Amygdala (tissue), 56 donors: ENCODE measurements at regions not wholly inside any gene's neighbourhood (a gene's known extent, or its start where the extent isn't known, plus 50 kb on each side); places are given as distances from the start of the nearest gene placed in this dataset.
"Not testable (repeated sequence)": the region's sequence is repeated elsewhere in the genome, so short reads cannot be mapped to it uniquely, and the experiment has no call there.

ENCODE experiments used
- DNase-seq, 56 donors: peaks; one replicate each; lab custom pipeline; 2025; lab: John Stamatoyannopoulos, UW

DNA sequence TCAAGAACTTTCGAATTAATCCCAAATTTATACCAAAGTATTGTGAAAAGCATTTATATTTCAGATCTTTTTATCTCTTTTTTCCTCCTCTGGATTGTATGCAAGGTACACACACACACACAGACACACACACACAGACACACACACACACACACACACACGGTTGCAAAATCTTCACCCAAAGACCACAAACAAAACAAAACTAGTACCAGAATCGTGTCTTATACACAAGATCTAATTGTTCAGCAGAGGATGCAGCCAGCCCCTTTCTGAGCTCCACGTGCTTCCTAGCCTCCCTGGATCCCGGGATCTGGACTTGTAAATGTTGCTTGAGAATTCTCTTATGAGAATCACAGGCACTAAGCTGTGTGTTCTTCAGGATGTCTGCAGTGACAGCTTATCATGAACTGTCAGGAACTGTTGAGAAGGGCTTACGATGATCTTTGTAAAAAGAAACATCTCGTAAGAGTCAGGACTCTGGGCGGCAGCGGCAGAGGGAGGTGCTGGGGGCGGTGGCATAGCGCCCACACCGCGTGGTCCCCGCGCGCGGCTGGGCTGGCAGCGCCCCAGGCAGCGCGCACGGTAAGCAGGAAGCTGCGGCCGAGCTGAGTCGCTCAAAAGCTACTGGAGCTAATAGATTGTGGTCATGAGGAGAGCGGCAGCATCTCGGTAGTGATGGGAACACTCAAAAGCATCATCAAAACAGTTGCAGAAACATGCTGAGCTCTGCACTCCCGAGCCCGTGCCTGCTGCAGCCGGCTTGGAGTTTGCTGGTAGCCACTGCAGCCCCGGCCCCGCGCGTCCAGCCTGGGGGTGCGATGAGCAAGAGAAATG is 277.6 kb downstream of the GATA3 start:
- DNase-seq = peak in 34 of 56 donors; percentile 2 to 53 (median 14)

DNA sequence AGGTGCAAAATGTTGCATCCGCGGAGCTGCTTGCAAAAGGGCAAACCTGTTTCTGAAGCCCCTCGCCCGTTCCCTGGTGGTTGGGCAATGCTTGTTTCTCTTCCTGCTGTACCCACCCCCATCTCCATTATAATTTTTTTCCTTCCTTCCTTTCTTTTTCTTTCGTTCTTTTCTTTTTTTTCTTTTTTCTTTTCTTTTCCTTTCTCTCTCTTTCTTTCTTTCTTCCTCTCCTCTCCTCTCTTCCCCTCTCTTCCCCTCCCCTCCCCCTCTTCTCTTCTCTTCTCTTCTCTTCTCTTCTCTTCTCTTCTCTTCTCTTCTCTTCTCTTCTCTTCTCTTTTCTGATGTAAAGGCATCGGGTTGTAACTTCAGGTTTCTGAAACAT is 278.2 kb downstream of the GATA3 start:
- DNase-seq = no peak

DNA sequence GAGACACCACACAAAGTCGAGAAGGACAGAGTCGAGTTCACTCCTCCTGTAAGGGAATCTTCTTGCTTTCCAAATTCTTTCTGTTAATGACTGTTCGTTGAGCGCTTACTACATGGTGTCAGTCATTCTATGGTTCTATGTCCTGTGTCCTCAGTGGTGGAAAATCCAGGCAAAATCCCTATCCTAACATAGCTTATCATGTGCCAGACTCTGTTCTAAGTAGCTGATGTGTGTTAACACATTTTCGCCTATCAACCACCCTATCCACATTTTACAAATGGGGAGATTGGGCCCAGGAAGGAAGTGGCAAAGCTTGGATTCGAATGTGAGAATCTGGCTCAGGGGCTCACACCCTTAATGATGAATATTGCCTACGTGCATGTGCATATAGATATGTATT is 280.1 kb downstream of the GATA3 start:
- DNase-seq = no peak

DNA sequence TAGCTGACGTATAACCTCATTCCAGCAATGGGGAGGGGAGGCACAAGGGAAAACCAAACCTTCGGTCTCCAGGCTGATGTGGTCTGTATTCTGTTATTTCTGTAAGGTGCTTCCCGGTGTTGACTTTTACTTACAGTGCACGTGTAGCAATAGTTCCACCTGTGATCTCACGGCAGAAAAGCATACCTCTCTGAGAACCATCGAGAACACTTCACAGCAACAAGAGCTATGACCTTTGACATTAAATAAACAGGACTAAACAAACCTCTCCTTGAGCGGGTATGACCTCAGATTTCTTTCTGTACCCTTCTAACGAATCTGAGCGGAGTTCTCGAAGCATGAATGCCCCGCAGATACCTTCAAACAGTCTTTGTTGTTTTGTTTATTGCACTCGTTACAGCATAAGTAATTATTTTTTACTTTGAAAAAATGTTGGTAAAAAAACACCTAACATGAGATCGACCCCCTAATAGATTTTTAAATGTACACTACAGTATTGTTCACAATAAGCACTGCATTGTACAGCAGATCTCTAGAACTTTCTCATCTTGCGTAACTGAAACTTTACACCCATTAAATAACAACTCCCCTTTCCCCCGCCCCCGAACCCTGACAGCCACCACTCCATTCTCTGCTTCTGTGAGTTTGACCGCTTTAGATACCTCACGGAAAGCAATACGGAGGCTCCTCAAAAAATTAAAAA is 282.3 kb downstream of the GATA3 start:
- no peak for DNase-seq

DNA sequence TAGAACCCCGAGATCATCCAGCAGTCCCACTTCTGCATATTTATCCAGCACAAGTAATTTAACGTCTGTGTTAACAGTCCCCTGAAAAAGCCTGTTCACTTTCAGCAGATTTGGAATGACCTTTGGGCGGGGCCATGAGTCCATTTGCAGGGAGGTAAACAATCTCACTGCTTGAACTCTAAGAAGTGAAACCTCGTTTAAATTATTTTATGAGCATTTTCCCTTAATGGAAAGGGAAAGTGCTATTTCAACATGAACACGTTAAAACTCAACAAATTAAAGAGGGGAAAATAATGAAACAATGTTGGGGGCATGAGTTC is 282.8 kb downstream of the GATA3 start:
- DNase-seq = no peak

DNA sequence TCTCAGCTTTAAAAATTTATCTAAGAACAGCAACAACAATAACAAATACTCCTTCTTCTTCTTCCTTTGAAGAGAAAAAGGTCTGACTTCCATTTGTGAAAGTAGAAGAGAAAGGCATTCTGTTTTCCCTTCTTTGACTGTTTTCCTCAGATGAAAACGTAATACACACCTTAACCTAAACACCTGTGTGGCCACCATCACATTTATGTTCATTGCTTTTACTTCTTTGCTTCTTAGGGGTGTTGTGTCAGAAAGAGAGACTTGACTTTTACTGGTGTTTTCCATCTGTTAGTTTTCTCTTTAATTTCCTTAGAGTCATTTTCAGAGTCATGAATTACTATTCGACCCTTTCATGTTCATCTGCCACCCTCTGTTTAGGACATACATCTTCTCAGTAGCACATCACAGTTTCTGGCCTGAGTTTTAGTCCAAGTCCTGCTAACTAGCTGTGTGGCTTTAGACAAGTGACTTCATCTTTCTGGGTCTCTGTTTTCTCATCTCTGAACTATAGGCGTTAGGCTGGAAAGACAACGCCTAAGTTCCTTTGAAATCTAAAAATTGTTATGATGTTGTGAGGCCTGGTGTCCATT is 283.8 kb downstream of the GATA3 start:
- no peak for DNase-seq

DNA sequence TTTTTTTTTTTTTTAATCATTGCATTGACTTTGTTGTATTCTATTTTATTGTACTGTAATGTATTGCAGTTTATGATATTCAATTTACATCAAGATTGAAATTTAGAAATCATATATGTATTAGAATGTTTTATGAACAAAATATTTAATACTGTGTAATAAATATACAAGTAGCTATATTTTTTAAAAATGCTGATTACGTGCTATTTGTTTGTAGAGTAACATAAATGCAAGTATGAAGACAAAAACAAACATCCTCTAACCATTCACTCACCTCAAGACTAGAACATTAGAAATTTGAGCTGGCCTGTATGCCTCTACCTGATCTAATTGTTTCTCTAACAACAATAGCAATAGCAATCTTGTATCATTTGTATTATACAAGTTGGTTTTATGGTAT is 290.3 kb downstream of the GATA3 start:
- no peak for DNase-seq

DNA sequence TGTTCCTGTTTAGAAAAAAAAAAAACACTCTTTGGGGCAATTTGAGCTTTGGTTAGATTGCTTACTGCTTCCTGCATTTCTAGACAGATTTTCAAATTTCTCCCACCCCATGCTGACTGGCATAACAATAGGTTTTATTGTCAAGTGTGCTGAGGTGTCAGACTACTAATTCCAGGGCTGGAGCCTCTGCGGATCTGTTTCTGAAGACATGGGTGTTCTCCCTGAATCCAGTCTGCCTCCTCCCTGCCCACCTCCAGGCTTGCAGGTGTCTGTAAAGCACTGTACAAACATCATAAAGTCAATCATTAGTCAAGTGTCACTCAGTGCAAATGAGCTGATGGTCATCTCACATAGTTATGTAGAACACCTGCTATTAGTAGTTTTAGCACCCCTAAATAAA is 292.4 kb downstream of the GATA3 start:
- DNase-seq = no peak

DNA sequence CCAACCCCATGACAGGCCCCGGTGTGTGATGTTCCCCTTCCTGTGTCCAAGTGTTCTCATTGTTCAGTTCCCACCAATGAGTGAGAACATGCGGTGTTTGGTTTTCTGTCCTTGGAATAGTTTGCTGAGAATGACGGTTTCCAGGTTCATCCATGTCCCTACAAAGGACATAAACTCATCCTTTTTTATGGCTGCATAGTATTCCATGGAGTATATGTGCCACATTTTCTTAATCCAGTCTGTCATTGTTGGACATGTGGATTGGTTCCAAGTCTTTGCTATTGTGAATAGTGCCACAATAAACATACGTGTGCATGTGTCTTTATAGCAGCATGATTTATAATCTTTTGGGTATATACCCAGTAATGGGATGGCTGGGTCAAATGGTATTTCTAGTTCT is 293.1 kb downstream of the GATA3 start:
- DNase-seq = not testable (repeated sequence)

DNA sequence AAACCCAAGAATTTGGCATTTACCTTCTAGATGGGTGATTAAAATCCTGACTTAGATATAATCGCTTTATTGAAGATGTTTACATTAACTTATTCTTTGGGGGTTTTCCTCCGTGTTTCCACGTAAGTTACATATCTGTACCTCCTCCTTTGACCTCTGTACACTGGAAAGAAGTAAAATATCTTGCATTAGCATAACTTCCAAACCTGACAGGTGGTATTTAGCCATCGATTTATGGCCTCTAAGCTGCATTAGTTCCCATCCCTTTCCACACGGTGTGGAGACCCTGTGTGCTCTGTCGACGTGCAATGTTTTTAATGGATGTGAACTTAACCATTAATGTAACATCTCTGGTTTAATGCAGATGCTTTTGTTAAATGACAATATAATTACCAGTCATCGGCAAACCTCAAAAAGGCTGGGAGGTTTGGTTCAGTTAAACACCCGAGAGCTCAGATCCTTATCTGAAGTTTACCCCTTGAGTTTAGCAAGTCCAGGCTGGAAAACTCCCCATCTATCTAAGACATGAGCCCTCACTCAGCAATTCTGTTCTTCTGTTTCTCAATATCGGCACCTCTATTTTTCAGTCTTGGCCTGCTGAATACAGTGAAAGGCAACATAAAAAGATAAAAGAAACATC is 295.2 kb downstream of the GATA3 start:
- no peak for DNase-seq

DNA sequence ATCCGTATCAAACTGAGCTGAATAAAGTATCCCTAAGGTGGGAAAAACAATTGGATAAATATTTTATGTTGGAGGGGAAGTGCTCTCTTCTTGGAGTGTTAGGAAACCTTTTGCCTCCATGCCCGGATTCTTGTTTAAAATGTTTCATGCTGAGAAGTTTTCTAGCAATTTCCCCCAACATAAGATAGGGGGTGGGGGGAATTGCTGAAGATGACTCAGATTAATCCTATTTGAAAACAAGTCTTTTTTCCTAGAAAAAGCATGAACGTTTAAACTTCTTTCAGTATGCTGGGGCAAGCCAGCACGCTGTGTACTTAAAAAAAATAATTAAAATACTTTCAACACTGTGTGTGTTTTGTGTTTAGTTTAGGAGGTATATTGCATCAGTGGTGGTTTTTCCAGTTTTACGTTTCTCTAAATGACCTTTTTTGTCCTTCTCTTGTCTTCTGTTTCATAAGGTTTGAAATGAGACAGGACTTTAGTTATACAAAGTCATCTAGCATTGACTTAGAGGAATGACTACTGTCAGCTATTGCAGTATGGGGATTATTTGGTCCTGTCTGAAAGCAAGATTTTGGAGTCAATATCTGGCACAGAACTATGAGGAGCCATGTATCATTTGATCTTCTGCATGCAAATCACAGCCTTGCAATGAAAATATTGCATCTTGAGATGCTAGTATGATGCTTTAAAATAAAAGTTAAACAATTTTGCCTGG is 295.9 kb downstream of the GATA3 start:
- DNase-seq = no peak

DNA sequence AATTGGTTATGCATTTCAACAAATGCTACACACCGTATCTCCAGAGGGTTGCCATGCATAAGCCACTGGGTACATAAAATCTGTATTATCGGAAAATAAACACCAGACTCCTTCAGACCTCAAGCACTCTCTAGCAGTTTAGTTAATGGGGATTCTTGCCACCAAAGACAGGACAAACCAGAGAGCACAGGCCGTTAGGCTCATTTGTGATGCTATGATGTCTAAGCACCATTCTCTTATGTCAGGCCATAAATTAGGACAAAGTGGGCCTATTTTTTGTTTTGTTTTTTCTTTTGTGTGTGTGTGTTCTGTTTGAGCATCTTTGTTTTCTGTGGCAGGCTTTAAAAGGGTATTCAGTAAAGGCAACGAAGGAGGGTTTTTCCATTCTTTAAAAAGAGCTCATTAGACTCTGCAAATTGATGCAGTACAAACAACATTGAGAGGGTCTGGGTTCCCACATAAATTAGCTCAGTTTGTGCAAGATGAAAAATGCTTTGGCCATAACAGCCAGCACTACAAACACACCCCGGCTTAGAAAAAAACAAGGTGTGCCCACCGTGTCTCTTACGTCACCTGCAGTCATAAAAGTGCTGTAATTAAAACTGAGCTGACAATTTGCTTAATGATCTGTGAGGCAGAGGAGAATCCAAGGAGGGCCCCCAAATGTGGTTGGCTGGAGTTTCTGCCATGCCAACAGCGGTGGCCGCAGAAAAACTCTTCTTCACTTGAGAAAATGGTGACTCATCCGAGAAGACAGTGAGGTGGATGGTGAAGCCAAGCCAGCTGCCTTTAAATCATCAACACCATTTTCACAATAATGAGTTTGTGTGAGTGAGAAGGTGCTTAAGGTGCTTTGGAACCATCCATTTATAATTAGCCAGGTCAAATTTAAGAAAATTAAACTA is 297.9 kb downstream of the GATA3 start:
- no peak for DNase-seq

DNA sequence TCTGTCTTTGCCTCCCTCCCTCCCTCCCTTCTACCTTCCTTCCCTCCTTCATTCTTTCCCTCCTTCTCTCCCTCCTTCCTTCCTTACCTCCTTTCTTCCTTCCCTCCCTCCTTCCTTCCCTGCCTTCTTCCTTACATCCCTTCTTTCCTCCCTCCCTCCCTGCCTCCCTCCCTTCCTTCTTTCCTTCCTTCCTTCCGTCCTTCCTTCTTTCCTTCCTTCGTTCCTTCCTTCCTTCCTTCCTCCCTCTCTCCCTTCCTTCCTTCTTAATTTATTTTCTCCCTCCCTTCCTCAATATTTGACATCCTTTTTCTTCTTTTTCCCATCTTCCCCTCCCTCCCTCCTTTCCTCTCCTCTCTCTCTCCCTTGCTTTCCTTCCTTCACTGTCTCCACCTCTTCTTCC is 301.8 kb downstream of the GATA3 start:
- no peak for DNase-seq

DNA sequence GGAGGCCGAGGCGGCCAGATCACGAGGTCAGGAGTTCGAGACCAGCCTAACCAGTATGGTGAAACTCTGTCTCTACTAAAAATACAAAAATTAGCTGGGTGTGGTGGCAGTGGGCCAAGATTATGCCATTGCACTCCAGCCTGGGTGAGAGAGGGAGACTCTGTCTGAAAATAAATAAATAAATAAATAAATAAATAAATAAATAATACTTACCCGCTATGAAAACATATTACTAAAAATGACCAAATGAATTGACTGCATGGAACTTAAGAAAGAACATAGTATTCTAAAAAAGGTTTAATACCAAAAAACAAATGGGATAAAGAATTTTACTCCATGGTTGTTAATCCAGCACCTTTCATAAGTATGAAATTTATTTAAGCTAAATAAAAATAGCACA is 305.0 kb downstream of the GATA3 start:
- DNase-seq = no peak

DNA sequence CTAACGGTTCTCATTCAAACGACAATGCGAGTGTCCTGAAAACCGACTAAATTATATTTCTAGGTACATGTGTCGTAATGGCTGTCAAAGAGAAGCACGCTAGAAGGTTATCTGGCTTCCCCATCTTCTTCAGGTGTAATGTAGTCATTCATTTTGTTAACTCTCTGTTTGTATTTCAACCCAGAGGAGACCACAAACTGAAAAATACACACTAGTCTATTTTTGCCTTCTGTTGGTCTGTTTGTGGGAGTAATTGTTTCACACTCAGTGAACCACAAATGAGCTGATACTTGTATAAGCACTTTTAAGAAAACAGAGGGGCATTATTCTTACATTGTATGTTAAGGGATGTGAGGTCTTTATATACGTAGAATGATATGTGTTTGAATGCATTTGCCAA is 305.9 kb downstream of the GATA3 start:
- no peak for DNase-seq

DNA sequence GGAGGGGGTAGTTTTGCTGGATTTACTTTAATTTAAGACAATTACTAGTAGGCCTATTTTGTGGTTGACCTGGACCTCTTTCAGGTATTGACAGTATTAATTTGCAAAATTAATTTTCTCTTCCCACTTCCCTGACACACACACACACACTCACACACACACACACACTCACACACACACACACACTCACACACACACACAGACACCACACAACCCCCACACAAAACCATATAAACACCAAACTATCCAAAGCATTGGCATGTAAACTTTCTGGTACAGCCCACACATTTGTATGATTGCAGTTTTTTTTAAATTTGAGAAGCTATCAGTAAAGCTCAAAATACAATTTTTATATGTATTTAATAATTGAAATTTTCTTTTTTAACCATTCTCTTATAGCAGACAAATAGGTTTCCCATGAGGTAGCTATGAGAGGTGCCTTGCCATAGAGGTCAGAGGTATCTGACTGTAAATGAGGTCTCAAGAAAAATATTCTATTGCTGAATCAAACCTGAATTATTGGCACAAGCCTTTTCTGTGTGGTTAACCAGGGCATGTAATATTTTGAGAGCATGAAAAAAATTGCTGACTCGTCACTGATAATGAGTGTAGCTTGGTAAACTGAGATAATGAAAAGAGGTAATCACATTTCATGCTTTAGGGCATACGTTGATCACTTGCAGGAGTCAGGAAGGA is 306.5 kb downstream of the GATA3 start:
- DNase-seq = no peak

DNA sequence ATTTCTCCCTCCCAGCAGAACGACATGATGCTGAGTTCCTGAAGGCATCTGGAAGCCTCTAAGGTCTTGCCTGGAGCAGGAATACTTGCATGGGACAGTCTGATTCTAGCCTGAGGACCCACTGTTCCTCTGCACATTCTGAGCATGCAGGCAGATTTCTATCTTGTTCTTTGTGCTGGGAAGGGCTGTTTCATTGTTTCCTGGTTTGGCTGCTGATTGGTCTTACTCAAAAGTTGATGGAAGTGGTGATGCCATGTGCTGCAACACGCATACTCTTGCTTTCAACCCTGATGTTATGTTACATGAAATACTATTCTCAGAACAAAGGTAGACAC is 307.0 kb downstream of the GATA3 start:
- DNase-seq = no peak

DNA sequence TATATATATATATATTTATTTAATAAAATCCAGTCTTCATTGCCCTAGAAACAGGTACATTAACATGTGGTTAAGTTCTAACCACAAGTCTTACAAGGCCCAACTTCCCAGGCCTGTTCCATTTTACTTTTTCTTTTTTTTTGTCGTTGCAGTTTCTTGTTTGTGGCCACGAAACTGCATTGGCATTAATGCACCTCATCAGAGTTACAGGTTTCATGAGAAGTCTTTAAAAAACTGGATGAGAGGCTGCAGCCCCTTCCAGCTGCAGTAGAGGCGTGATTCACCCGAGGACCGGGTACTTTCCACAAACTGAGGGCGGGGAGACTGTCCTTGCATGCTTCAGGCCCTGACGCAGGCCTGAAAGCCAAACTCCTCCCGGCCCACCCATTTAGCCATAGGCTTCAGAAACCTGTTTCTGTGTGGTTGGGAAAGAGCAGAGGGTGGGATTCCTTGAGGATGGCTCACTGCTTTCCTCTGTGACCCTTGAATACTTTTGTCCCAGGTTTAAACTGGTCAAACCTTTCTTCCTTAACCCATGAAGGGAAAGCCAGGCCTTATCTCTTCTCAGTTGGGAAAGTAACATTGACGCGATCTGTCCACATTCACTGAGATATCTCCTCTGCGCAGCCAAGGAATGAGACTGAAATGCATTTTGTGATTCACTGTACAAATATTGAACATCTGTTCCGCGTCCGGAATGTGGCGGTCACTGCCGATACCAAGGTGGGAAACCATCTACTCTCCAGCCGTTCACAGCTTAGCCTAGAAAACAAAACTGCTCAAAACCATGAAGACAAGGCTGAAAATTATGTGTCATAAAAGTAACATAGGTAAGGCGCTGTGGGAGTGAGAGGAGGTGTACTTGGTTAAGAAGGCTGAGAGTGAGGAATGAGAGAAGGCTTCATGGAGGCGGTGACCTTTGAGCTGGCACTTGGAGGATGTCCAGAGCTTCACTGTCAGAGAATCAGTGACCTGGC is 311.7 kb downstream of the GATA3 start:
- no peak for DNase-seq
